Heart left ventricle (tissue), 13 donors: ENCODE measurements at regions not wholly inside any gene's neighbourhood (a gene's known extent, or its start where the extent isn't known, plus 50 kb on each side); places are given as distances from the start of the nearest gene placed in this dataset.

ENCODE experiments used
- POLR2A ChIP-seq, 2 donors: fragments of 450-650 bp; IDR thresholded peaks; one replicate each; pipeline ENCODE4 v1.6.1; 2017; ENCODE audit warnings: antibody characterized with exemption in 2 of 2, mild to moderate bottlenecking in 2 of 2, moderate library complexity in 2 of 2
- TF ChIP-seq, protein P1 (sequence below), 12 donors: fragments of 200-600 bp; sonication (generic) in 4 of 12; IDR thresholded peaks; one replicate each; pipeline versions ENCODE4 v1.5.0 to v1.8.0; 2018 to 2022; ENCODE audit warnings: antibody characterized with exemption in 12 of 12, mild to moderate bottlenecking in 5 of 12
- donor health status: ischemic (EF 13 %, LVEDD 7.1; RV severe dilation, severe dysfunction).
- donor health status: DM: no; HTN: yes; CAD: no.
- donor health status: DM: no; HTN: no; CAD: no.
- donor health status: ischemic (EF 25% LVEDD 6.9; RV normal size, moderate dysfunction).
- donor health status: ischemic (EF 25% LVEDD 5.7; RV mildly dilated, moderate dysfunction).
- donor health status: ischemic (EF 35%, LVEDD 5.7; RV mildly dilated, moderate dysfunction).
- donor health status: nonischemic (EF 11% LVEDD 7.7; RV severe dilation, severe dysfunction).
- donor health status: DM: yes; HTN: yes; CAD: no.
- donor health status: PGD.
- donor health status: ischemic (EF 29% LVEDD 5.4; RV normal size, mild dysfunction).
- donor health status: nonischemic (EF 23%, LVEDD 6.1; RV moderate dilation, normal function).

DNA sequence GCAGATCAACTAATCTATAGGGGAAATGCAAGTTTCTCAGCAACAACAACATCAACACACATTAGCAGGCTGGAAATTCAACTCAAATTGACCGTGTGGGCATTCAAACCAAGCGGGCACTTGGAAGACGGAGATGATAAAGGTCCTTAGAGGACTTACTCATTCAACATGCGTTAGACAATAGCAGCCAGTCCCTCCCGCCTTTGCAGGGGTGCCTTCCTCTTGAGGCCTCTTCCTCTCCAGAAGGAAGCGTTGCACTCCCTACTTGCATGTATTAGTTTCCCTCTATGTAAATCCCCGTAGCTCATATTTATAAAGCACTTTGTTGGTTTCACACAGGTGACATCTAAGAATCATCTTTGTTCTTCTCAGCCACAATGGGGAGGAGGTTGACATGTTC, 300.8 kb upstream of the STXBP5 start:
- no peak for TF ChIP-seq POLR2A (IDR thresholded peaks at IDR 0.05)
- TF ChIP-seq, protein P1, sequence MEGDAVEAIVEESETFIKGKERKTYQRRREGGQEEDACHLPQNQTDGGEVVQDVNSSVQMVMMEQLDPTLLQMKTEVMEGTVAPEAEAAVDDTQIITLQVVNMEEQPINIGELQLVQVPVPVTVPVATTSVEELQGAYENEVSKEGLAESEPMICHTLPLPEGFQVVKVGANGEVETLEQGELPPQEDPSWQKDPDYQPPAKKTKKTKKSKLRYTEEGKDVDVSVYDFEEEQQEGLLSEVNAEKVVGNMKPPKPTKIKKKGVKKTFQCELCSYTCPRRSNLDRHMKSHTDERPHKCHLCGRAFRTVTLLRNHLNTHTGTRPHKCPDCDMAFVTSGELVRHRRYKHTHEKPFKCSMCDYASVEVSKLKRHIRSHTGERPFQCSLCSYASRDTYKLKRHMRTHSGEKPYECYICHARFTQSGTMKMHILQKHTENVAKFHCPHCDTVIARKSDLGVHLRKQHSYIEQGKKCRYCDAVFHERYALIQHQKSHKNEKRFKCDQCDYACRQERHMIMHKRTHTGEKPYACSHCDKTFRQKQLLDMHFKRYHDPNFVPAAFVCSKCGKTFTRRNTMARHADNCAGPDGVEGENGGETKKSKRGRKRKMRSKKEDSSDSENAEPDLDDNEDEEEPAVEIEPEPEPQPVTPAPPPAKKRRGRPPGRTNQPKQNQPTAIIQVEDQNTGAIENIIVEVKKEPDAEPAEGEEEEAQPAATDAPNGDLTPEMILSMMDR (IDR thresholded peaks at IDR 0.05): no peak
